GM10266 (cell line): ENCODE measurements at regions not wholly inside any gene's neighbourhood (a gene's known extent, or its start where the extent isn't known, plus 50 kb on each side); places are given as distances from the start of the nearest gene placed in this dataset.

ENCODE experiments used
- DNase-seq: peaks from one replicate; pipeline ENCODE4 v3.0.0; 2012; ENCODE audit errors: extremely low spot score
- TF ChIP-seq, protein P1 (sequence below): IDR thresholded peaks from 2 replicates; pipeline ENCODE4 v1.5.1; 2012; ENCODE audit warnings: mild to moderate bottlenecking, low read depth; ENCODE audit not compliant: control insufficient read depth, insufficient read depth; ENCODE audit errors: missing control alignments

DNA sequence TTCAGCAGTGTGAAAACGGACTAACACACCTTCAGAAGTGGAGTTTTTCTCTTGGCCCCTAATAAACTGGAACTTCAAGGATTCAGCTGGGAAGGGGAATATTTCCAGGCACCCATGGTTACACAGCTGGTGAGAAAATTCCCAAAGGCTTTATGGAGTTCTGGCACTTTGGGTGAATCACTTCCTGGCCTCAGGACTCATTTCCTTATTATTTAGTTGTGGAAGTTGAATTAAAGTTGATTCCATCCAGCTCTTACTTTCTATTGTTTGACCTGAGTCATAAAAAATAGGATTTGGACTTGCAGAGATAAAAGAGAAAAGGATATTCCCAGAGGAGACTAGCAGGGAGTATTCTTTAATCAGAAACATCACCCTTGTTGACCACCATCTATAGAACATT lies 882.1 kb downstream of the UQCRFS1 start:
- no peak for DNase-seq
- TF ChIP-seq, protein P1, sequence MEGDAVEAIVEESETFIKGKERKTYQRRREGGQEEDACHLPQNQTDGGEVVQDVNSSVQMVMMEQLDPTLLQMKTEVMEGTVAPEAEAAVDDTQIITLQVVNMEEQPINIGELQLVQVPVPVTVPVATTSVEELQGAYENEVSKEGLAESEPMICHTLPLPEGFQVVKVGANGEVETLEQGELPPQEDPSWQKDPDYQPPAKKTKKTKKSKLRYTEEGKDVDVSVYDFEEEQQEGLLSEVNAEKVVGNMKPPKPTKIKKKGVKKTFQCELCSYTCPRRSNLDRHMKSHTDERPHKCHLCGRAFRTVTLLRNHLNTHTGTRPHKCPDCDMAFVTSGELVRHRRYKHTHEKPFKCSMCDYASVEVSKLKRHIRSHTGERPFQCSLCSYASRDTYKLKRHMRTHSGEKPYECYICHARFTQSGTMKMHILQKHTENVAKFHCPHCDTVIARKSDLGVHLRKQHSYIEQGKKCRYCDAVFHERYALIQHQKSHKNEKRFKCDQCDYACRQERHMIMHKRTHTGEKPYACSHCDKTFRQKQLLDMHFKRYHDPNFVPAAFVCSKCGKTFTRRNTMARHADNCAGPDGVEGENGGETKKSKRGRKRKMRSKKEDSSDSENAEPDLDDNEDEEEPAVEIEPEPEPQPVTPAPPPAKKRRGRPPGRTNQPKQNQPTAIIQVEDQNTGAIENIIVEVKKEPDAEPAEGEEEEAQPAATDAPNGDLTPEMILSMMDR = no peak

DNA sequence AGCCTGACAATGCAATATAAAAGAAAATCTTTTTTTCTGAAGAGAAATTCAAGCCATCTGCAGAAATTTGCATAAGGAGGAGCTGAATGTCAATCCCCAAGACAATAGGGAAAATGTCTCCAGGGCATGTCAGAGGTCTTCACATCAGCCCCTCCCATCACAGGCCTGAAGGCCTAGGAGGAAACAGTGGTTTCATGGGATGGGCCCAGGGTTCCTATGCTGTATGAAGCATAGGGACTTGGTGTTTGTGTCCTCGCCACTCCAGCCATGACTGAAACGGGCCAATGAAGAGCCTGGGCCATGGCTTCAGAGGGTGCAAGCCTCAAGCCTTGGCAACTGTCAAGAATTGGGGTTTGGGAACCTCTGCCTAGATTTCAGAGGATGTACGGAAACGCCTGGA lies 883.5 kb downstream of the UQCRFS1 start:
- no peak for DNase-seq
- TF ChIP-seq, protein P1 = no peak

DNA sequence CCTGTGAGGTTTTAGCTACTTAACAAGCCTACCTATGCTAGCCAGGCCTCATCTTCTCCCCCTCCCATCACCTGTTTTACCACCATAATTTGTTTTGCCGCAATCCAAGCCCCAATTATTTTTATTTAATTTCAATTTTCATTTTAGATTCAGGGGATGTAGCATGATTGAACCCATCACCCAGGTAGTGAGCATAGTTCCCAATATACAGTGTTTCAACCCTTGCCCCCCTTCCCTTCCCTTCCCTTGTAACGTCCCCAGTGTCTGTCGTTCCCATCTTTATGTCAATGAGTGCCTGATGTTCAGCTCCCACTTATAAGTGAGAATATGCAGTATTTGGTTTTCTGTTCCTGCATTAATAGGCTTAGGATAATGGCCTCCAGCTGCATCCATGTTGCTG lies 885.0 kb downstream of the UQCRFS1 start:
- TF ChIP-seq, protein P1 = no peak
- DNase-seq = no peak

DNA sequence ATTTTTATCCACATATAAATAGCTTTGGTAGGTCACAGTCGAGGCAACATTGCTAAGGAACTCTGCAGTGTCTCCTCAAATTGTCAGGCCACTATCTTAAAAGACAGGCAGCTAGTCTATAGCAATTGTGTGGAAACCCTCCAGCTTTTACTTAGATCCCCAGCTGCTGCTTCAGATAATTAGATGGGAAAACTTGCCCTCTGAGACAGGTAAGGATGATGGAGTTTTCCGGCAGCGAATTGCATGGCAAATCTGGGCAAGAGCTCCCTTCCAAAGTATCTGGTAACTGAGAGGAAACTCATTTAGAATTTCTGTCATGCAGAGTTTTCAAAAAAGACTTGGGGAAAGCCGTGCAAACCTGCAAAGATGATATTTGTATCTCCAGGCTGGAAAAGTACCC lies 886.2 kb downstream of the UQCRFS1 start:
- TF ChIP-seq, protein P1 = no peak
- DNase-seq = no peak

DNA sequence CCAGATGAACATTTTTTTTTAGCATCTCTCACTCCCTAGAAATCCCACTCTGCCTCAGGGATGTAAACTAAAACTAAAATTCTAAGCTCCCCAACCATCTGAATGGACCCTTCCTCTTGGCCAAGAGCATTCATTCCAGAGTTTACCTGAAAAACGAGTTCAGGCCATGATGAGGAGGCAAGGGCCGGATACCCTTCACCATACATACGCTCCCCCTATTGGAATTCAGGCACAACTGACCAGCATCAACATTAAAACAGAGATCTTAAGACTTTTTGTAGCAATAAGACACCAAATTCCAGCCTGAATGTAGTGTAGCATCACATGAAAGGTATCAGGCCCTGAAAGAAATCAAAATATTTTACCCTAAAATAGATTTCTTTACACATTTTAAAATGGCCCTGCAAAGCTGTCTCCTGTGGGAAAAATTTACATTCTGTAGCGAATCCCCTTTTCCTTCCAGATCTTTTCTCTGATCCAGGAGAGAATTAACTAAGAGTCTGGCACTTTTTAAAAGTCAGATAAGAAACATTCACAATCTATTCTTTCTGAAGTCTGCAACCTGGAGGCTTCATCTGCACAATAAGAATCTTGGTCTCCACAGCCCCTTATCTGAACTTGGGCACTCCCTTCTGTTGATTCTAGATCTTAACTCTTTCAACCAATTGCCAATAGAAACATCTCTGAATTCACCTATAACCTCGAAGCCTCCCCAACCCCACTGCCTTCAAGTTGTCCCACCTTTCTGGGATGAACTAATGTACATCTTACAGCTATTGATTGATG lies 888.5 kb downstream of the UQCRFS1 start:
- DNase-seq = no peak
- TF ChIP-seq, protein P1 = no peak

DNA sequence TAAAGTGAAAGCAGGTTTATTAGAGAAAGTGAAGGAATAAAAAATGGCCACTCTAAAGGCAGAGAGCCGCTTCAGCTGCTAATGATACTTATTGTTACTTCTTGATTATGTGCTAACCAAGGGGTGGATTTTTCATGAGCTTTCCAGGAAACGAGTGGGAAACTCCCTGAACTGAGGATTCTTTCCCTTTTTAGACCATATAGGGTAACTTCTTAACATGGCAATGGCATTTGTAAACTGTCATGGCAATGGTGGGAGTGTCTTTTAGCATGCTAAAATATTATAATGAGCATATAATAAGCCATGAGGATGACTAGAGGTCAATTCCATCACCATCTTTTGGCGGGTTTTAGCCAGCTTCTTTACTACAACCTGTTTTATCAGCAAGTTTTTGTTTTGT lies 890.0 kb downstream of the UQCRFS1 start:
- DNase-seq = no peak
- TF ChIP-seq, protein P1 = no peak

DNA sequence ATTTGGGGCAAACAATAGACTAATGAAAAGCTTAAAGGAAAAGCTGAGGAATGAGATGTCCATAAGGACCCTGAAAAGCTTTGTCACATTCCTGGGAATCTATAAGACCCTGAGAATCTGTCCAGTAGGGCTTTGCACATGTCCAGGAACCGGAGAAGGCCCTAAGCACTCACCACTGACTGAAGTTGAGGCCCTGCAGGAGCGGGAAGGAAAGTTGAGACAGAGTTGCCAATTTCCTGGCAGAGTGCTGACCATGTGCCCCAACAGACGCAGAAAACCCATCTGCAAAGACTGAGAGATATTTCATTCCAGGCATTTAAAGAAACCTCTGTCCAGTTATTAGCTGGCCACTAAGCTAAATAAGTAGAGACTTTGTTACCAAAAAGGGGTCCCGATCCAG lies 890.5 kb downstream of the UQCRFS1 start:
- TF ChIP-seq, protein P1 = no peak
- DNase-seq = no peak
